HFF-Myc (cell line): ENCODE measurements at regions not wholly inside any gene's neighbourhood (a gene's known extent, or its start where the extent isn't known, plus 50 kb on each side); places are given as distances from the start of the nearest gene placed in this dataset.
"Not testable (repeated sequence)": the region's sequence is repeated elsewhere in the genome, so short reads cannot be mapped to it uniquely, and the experiment has no call there.

Source experiments
- DNase-seq: peaks from one replicate; pipeline ENCODE4 v3.0.0-alpha.2; 2011; ENCODE audit warnings: low read depth; ENCODE audit errors: extremely low read depth
- H3K4me3 ChIP-seq: replicated peaks from 2 replicates; pipeline ENCODE4 v1.5.1; 2011; ENCODE audit warnings: low read depth, mild to moderate bottlenecking, control low read depth, low read length
- TF ChIP-seq, protein P1 (sequence below): IDR thresholded peaks from 2 replicates; pipeline ENCODE4 v1.5.1; 2012; ENCODE audit warnings: mild to moderate bottlenecking, low read depth, low read length, control low read depth; ENCODE audit errors: missing control alignments

DNA sequence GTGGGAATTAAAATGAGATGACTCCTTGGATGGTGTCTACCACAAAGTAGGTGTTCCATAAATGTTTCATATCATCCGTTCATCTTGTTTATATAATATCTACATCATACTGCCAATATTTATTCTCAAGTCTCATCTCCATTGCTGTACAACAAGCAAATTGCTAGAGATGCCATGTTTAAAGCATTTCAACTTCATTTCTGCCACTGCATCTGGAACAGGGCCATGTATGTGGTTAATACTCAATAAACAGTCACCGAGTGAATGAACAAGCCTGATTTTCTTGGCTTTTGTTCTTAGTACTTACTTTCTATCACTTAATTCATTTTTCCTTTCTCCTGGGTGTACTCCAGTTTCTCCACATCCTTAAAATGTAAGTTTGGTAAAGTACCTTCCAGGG, 107.6 kb downstream of the KCNJ2 start:
- DNase-seq = no peak
- TF ChIP-seq, protein P1, sequence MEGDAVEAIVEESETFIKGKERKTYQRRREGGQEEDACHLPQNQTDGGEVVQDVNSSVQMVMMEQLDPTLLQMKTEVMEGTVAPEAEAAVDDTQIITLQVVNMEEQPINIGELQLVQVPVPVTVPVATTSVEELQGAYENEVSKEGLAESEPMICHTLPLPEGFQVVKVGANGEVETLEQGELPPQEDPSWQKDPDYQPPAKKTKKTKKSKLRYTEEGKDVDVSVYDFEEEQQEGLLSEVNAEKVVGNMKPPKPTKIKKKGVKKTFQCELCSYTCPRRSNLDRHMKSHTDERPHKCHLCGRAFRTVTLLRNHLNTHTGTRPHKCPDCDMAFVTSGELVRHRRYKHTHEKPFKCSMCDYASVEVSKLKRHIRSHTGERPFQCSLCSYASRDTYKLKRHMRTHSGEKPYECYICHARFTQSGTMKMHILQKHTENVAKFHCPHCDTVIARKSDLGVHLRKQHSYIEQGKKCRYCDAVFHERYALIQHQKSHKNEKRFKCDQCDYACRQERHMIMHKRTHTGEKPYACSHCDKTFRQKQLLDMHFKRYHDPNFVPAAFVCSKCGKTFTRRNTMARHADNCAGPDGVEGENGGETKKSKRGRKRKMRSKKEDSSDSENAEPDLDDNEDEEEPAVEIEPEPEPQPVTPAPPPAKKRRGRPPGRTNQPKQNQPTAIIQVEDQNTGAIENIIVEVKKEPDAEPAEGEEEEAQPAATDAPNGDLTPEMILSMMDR = no peak

DNA sequence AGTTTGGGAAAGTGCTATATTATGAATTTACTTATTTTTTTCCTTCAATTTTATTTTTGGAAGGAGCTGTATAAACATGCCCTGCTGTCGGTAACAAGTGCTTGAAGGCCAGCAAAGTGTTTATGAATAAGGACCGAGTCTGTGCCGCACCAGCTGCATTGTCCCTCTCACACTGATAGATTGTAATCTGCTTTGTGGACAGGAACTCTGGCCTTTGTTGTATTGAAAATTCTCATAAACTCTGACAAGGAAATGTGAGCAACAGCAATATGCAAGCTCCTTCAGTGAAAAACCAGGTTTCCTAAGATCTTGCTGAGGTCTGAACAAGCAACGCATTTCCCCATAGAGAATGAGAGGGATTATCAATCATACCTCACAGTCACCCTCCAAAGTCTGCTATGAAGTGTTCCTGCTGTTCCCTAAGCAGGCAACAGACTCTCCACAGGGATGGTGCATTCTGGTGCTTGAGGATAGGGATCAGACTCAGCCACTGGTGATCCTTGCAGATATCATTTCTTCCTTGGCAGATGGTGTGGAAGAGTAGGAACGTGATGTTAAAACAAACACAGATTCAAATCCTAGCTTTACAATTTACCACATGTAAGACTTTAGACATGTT, 109.6 kb downstream of the KCNJ2 start:
- no peak for DNase-seq
- H3K4me3 ChIP-seq = no peak overlapping the region
- TF ChIP-seq, protein P1 = no peak

More for the DNA sequence above, 107.6 kb downstream of the KCNJ2 start:
- H3K4me3 ChIP-seq = no peak overlapping the region

DNA sequence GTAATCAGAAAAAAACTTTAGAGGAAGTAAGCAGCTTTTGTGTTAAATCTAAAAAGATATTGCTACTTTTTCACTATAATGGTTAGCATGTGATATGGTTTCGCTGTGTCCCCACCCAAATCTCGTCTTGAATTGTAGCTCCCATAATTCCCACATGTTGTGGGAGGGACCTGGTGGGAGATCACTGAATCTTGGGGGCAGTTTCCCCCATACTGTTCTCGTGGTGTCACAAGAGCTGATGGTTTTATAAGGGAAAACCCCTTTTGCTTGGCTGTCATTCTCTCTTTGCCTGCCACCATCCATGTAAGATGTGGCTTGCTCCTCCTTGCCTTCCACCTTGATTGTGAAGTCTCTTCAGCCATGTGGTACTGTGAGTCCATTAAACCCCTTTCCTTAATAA, 117.1 kb downstream of the KCNJ2 start:
- no peak for DNase-seq
- no peak overlapping the region for H3K4me3 ChIP-seq
- TF ChIP-seq, protein P1 = no peak

DNA sequence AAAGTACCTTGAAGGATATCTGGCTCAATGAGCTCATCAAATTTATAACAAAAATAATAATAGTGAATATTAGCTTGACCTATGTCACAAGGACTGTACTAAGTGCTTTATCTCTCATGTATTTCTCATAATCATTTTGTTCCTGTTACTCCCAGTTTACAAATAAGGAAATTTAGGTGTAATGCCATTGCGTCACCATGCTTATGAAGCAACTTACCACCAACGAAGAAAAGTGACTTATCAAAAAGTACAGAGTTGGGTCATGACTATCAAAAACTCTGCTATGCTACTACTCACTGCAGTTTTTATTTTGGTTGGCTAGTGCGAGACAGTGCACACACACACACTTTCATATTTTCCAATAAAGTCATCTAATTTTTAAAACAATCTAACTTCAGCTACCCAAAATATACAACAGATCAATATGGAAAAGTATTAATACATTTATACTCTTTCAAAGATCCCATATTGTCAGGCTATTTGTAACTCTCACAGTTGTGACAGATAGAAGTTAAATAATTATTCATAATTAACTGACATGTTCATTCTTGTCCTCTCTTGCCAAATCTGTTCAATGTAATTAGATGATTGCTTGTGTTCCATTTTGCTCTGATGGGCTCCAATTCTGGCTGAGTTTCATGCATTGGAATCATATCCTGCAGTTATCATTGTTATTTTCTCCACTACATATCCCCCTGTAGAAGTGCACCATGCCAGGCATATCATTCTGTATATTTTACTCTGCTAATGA, 119.4 kb downstream of the KCNJ2 start:
- no peak overlapping the region for H3K4me3 ChIP-seq
- TF ChIP-seq, protein P1 = no peak
- no peak for DNase-seq

DNA sequence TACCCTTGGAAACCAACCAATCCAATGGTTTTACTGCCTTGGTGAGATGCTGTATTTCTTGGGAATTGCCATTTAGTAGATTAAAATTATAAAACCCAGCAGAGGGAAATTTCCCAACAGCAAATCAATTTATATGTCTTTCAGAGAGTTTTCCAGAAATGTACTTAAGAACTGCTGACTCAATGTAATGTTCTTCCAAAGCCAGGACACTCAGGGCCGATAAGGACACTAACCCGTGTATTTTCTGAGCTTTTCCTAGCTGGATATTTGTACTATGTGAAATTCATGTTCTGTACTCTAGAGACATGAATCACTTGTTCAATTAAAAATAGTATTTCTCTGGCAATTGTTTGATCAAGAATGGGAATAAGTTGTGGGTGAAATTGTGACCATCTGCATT, 121.4 kb downstream of the KCNJ2 start:
- TF ChIP-seq, protein P1 = no peak
- DNase-seq = no peak
- no peak overlapping the region for H3K4me3 ChIP-seq

DNA sequence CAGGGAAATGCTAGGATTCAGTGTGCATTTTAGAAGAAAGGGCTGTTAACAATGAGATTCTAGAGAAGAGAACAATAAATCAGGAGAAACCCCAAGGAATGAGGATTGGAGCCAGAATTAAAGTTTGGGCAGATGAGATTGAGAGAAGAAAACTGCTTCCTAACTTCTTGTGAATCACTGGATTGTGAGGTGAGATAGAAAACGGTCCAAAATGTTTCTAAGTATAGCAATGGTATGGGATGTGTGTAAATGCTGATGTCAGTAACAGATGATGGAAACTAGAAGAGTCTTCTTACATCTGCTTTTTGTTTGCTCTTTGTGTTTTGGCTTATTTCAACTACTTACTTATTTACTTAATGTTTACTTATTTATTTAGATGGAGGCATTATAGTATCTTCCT, 123.0 kb downstream of the KCNJ2 start:
- no peak for DNase-seq
- TF ChIP-seq, protein P1 = no peak
- H3K4me3 ChIP-seq = no peak overlapping the region

DNA sequence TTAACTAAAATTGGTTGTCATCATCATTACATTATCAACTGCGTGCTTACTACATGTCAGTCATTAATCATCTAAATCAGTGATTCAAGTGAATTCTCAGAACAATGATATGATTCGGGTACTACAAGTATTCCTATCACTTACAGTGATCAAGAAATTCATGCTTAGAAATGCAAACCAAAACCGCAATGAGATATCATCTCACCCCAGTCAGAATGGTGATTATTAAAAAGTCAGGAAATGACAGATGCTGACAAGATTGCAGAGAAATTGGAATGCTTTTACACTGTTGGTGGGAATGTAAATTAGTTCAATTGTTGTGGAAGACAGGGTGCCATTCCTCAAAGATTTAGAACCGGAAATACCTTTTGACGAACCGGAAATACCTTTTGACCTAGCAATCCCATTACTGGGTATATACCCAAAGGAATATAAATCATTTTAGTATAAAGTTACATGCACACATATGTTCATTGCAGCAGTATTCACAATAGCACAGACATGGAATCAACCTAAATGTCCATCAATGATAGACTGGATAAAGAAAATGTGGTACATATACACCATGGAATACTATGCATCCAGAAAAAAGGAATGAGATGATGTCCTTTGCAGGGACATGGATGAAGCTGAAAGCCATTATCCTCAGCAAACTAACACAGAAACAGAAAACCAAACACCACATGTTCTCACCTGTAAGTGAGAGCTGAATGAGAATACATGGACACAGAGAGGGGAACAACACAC, 124.4 kb downstream of the KCNJ2 start:
- not testable (repeated sequence) for H3K4me3 ChIP-seq, DNase-seq
